CMK (cell line): ENCODE measurements at regions not wholly inside any gene's neighbourhood (a gene's known extent, or its start where the extent isn't known, plus 50 kb on each side); places are given as distances from the start of the nearest gene placed in this dataset.
"Not testable (repeated sequence)": the region's sequence is repeated elsewhere in the genome, so short reads cannot be mapped to it uniquely, and the experiment has no call there.

Experiments
- DNase-seq: peaks from one replicate; pipeline ENCODE4 v3.0.0-alpha.2; 2010; ENCODE audit warnings: low read depth

DNA sequence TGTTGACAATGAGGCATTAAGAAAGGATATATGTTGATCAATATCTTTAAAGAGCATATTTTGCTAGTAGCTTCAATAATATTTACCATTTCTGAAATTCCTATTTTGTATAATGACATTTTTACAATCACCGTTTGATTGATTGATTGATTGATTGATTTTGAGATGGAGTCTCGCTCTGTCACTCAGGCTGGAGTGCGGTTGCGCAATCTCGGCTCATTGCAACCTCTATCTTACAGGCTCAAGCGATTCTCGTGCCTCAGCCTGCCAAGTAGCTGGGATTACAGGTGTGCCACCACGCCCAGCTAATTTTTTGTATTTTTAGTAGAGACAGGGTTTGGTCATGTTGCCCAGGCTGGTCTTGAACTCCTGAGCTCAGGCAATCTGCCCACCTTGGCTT is 150.9 kb upstream of the TEX13D start:
- not testable (repeated sequence) for DNase-seq

- no peak for DNase-seq
Measured at GRCh38 chrX:124190440-124190839, 142.0 kb upstream of the TEX13D start.

DNA sequence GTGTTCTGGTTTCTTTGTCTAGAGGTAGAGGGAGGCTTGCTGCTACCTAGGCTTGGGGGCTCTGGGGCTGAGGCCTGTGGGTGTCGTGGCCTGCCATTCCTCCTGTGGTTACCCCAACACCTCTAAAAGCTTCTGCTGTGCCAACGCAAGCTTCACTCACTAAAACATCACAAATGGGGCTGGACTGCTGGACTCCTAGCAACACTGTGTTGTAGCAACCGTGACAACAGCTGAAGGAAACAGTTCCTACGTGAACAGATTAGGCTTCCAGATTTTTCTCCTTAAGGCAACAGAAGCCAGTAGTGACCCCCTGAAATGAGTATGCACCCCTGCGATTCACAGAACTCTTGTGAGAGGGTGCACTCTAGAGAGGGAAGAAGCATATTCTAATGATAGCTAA is 138.3 kb upstream of the TEX13D start:
- no peak for DNase-seq

GRCh38 chrX:124194901-124195300 is 137.6 kb upstream of the TEX13D start:
- DNase-seq: no peak

GRCh38 chrX:124203311-124203710 is 129.1 kb upstream of the TEX13D start:
- DNase-seq: no peak

DNA sequence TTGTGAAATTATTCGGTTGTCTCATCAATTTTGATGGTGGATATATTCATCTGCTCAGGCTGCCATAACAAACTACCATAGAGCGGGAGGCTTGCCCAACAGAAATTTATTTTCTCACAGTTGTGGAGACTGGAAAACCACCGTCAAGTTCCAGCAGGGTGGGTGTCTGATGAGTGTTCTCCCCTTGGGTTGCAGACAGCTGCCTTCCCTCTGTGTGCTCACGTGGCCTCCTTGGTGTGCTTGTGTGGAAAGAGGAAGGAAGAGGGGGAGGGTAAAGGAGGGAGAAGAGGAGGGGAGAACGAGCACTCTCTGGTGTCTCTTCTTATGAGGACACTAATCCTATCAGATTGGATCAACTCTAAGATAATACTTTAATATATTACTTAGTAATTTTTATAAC is 123.8 kb upstream of the TEX13D start:
- peak; percentile 43 for DNase-seq

DNA sequence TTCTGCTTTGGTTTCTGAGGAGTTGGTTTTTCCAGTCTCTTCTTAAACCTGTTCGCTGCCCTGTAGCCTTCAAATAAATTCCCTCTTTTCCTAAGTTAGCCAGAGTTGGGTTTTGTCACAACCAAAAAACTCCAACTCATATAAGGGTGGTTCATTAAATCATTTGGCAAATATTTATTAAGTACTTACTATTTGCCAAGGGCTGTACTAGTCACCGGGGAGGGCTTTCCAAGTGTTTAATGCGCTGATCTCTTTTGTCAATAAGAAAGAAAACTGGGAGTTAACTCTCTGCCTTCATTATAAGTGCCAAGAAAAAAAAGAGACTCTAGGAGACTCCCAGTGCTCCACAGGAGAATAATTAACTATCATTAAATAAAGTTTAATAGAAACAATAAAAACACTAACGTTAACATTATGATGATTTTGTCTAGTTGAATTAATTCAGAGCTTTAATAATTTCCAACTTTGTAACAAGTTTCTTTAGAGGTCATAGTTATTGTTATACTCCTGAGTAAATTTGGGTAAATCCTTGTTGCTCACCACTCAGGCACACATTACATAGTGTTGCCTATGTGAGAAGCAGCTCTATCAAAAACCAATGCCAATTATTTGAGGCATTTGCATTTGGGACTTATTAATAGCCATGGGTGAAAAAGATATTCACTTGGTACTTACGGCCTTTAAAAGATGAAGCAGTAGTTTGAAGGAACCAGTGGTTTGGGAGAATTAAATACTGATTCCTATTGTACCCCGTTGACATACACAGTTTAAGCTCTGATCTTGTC is 122.5 kb upstream of the TEX13D start:
- DNase-seq: no peak

- no peak for DNase-seq
Measured at GRCh38 chrX:124211312-124211942, 121.0 kb upstream of the TEX13D start.

GRCh38 chrX:124212622-124213021 is 119.8 kb upstream of the TEX13D start:
- DNase-seq: no peak

GRCh38 chrX:124215786-124216185 is 116.7 kb upstream of the TEX13D start:
- DNase-seq: no peak

GRCh38 chrX:124216396-124217115 is 115.9 kb upstream of the TEX13D start:
- no peak for DNase-seq

DNA sequence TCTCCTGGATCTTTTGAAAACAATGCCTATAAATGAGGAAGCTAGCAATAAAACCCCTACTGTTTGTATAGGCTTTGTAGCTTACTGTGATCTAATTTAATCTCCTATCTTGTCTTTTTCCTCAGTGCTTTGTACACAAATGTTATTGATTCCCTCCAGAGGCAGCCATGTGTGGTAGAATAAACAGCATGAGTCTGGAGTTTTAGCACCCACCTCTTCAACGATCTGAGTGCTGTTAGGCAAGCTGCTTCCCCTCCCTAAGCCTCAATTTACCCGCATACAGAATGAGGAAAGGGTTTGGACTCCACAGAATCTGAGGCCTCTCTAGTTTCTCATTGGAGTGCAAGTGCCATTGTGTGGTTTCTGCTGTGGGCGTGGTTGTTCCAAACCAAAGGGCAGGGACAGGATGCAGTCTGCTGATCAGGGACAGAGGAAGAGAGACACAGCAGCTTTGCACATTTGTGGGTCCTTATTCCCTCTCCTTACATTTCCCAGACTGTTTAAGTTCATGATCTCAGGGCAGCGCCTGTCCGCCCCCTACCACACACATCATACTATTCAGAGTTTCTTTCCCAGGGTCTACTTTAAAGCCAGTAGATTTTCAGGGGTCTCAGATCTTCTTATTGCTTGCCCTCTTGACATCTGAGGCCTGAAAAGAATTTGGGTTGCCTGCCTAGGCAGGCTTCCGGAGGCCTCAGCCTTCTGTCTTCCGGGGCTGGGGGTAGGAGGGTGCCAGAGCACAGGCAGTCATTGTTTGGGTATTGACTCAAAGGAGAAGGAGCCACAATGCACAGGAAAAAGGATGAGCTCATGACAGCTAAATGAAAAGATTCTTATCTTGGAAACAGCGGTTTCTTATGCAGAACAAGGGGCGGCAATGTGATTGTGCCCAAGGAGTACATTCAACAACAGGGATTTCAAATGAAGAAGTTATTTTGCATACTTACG is 114.9 kb upstream of the TEX13D start:
- DNase-seq: peak; percentile 50

- DNase-seq: no peak
Measured at GRCh38 chrX:124223524-124223923, 108.9 kb upstream of the TEX13D start.

DNA sequence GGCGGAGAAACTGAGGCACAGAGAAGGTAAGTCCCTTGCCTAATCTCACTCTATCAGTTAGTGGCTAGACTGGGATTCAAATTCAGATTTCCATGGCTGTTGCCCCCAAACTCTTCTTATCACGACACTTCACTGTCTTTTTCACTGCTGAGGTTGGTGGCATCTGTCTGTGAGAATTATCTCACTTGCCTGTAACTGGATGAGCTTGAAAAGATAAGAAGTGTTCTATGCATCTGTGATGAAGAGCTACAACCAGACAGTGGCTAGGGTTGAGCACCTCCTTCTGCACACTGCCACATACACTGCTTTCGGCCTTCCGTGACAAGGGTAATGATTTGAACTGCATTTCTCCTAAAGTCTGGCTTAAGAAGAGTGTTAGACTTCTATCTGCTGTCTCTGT is 107.9 kb upstream of the TEX13D start:
- no peak for DNase-seq

DNA sequence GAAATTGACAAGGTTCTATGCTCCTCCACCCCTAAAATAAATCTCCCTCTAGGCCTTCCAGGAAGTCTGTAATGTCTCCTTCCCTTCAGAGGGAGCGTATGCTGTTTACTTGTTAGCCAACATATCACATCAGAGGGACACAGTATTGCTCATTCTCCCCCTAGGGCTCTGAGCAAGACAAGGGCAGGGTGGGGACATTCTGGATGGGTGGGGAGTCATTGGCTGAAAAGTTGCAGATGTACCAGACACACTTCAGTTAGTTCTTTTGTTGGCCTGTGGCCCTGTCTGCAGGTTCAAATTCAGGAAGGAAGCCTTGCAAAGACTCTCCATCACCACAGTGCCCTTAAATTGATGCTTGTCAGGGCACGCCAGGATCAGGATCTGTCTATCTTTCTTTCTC is 106.3 kb upstream of the TEX13D start:
- no peak for DNase-seq

DNA sequence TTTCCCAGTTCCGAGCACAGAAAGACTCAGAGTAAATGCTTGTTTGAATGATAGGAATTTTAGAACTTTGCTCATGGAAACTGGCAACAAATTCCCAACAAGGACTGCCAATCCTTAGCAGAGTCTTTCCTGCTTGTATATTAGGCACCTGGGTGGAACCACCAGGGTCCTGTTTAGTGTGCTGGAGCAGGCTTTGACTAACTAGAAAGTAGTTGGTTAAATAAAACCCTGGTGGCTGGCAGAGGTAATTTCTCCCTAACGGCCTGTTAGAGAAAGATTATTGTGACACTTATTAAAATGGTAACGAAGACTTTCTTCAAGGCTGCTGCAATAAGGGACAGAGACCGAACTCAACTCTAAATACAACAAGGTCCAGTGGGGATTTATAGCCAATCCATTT is 103.6 kb upstream of the TEX13D start:
- no peak for DNase-seq

- no peak for DNase-seq
Measured at GRCh38 chrX:124229374-124229773, 103.1 kb upstream of the TEX13D start.

DNA sequence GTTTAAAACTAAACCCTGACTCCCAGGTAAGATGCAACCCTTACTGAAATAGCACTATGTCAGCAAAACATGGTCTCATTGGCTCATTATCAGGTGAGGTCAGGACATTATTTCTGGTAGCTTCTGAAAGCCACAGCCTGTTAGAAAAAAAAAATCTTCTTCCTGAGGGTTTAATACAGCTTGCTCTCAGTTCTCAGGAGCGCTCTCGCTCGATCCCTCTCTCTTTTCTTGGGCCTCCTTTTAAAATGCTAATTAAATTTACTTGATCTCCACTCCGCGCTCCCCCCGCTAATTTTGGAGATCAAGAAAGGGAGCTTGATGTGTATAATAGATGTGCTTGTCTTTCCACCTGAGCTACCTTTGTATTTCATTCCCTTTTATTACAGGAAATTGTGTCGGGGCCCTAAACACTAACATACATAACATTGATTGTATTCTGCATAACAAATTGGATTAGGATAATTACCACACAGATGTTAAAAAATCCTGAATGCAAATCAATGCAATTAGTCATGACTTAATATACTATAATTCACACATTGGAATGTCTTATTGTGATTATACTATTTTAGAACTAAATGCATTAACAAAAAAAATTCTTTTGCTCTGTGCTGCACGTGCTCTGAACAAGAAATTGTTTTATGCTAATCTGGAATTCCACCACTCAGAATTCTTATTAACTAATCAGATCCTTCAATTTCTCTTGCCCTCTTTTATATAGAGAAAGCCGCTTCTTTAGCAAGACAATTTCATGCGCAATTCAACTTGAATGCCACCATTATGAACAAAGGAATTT is 101.6 kb upstream of the TEX13D start:
- DNase-seq: no peak

GRCh38 chrX:124231451-124231759 is 101.1 kb upstream of the TEX13D start:
- DNase-seq: no peak

DNA sequence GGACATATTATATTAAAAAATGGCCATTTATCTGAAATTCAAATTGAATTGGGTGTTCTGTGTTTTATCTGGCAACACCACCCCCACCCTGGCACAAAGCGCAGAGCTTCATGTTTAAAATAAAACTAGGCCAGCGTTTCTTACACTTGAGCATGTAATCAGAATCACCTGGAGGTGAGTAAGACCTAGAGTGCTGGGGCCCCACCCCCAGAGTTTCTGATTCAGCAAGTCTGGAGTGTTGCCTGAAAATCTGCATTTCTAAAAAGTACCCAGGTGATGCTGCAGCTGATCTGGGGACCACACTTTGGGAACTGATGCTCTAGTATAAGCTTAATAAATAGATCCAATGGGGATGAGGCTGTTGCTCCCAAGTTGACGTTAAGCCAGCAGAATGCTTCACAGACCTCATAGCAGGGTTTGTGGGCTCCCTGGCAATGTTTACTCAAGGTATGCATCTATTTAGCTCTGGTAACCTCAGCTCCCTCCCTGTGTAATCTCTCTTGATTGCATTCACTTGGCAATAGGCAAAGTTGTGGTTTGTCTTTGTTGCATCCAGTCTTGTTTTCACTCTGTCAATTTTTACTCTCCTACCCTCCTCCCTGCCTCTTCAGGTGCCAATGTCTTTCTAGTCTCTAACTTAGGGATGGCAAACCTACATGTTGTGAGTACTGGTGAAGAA is 99.8 kb upstream of the TEX13D start:
- DNase-seq: no peak

- DNase-seq: no peak
Measured at GRCh38 chrX:124234348-124234747, 98.1 kb upstream of the TEX13D start.
